ENCODE measurements at regions not wholly inside any gene's neighbourhood (a gene's known extent, or its start where the extent isn't known, plus 50 kb on each side); places are given as distances from the start of the nearest gene placed in this dataset.

DNA sequence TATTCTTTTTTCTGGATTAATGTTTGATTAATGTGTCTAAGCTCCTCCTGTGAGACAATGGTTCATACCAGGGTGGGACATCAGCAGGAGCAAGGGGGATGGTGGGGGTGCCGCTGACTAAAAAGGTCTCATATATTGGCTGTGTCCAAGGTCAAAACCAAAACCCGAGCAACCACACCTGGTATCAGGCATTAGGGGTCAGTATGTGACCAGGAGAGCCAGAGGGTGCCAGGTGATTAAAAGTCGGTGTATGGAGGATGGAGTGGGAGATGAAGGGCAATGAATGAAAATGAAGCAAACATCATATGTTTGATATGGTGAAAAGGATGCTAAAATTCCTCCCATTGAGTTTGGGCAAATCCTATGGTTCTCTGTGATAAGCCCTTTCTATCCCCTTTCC lies 118.0 kb downstream of the MIAT start:
- TF ChIP-seq, protein P1, sequence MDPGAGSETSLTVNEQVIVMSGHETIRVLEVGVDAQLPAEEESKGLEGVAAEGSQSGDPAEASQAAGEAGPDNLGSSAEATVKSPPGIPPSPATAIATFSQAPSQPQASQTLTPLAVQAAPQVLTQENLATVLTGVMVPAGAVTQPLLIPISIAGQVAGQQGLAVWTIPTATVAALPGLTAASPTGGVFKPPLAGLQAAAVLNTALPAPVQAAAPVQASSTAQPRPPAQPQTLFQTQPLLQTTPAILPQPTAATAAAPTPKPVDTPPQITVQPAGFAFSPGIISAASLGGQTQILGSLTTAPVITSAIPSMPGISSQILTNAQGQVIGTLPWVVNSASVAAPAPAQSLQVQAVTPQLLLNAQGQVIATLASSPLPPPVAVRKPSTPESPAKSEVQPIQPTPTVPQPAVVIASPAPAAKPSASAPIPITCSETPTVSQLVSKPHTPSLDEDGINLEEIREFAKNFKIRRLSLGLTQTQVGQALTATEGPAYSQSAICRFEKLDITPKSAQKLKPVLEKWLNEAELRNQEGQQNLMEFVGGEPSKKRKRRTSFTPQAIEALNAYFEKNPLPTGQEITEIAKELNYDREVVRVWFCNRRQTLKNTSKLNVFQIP (CRISPR knock-in tag; IDR thresholded peaks at IDR 0.05; ENCODE audit: borderline replicate concordance, low read depth): no peak
- TF ChIP-seq TOX (CRISPR knock-in tag; IDR thresholded peaks at IDR 0.05; ENCODE audit: borderline replicate concordance) (no peak), PPARA (CRISPR knock-in tag; IDR thresholded peaks at IDR 0.05; ENCODE audit: borderline replicate concordance) (no peak), OSR1 (CRISPR knock-in tag; IDR thresholded peaks at IDR 0.05) (no peak), PATZ1 (CRISPR knock-in tag; IDR thresholded peaks at IDR 0.05; ENCODE audit: borderline replicate concordance) (no peak), SNAI2 (CRISPR knock-in tag; IDR thresholded peaks at IDR 0.05) (no peak), RARB (CRISPR knock-in tag; IDR thresholded peaks at IDR 0.05) (no peak), GLIS3 (CRISPR knock-in tag; IDR thresholded peaks at IDR 0.05) (no peak), ARNTL (CRISPR knock-in tag; IDR thresholded peaks at IDR 0.05; ENCODE audit: borderline replicate concordance, low read depth) (no peak), ZC3H10 (CRISPR knock-in tag; IDR thresholded peaks at IDR 0.05) (no peak)
